CD4-positive, alpha-beta T cell (primary cell): ENCODE measurements at regions not wholly inside any gene's neighbourhood (a gene's known extent, or its start where the extent isn't known, plus 50 kb on each side); places are given as distances from the start of the nearest gene placed in this dataset.
"Not testable (repeated sequence)": the region's sequence is repeated elsewhere in the genome, so short reads cannot be mapped to it uniquely, and the experiment has no call there.

Experiments
- ATAC-seq: fragments of 200-7000 bp; cut with Tn5 transposase; one replicate; pipeline ENCODE4 v1.10.0; 2022; ENCODE audit warnings: mild to moderate bottlenecking; ENCODE audit not compliant: poor library complexity
- CTCF ChIA-PET: fragments of 350-600 bp; sonication (Branson Sonifier 250); formaldehyde crosslinking; loops from one replicate; lab custom pipeline; 2021; ENCODE audit warnings: antibody characterized with exemption, inconsistent platforms; lab: Charles Lee
- POLR2A ChIA-PET: fragments of 350-600 bp; sonication (Branson Sonifier 250); formaldehyde crosslinking; loops from one replicate; lab custom pipeline; 2021; ENCODE audit warnings: antibody characterized with exemption, inconsistent platforms; lab: Charles Lee
- DNase-seq, 14 experiments: peaks; one replicate each; pipeline ENCODE4 v3.0.0-alpha.2; 2013 to 2020; ENCODE audit warnings: mixed read lengths in 2 of 14
- H3K27ac ChIP-seq, 2 donors: one replicate each; pipeline versions ENCODE4 v1.5.1 to v1.7.0; 2013; ENCODE audit warnings: low read length in 2 of 2, low read depth in 1 of 2, mild to moderate bottlenecking in 1 of 2
- H3K27me3 ChIP-seq, 2 experiments: 1 replicate in 1 of 2; 2 replicates in 1 of 2; pipeline versions ENCODE4 v1.6.1 to v1.7.0; 2013; ENCODE audit warnings: low read length in 2 of 2, control low read depth in 1 of 2, mild to moderate bottlenecking in 1 of 2, moderate library complexity in 1 of 2; ENCODE audit not compliant: insufficient read depth in 2 of 2, control insufficient read depth in 1 of 2
- H3K36me3 ChIP-seq: one replicate; pipeline ENCODE4 v1.6.1; 2013; ENCODE audit warnings: low read length, control low read depth; ENCODE audit not compliant: insufficient read depth
- H3K4me1 ChIP-seq: one replicate; pipeline ENCODE4 v1.6.1; 2013; ENCODE audit warnings: low read length, control low read depth; ENCODE audit not compliant: insufficient read depth
- H3K4me3 ChIP-seq: one replicate; pipeline ENCODE4 v1.5.1; 2013; ENCODE audit warnings: mild to moderate bottlenecking, low read length, moderate library complexity
- H3K9me3 ChIP-seq, 2 experiments: 1 replicate in 1 of 2; 2 replicates in 1 of 2; pipeline versions ENCODE4 v1.6.1 to v1.7.0; 2013; ENCODE audit warnings: low read length in 2 of 2, mild to moderate bottlenecking in 2 of 2, control low read depth in 1 of 2, moderate library complexity in 1 of 2; ENCODE audit not compliant: control insufficient read depth in 1 of 2, insufficient read depth in 1 of 2
- H3K27ac Mint-ChIP-seq: one replicate; pipeline ENCODE4 v1.8.0; 2020; ENCODE audit warnings: mixed read lengths
- H3K27me3 Mint-ChIP-seq: one replicate; pipeline ENCODE4 v1.8.0; 2021; ENCODE audit warnings: mixed read lengths
- H3K36me3 Mint-ChIP-seq: one replicate; pipeline ENCODE4 v1.8.0; 2021; ENCODE audit warnings: low read depth, mixed read lengths
- H3K4me1 Mint-ChIP-seq: one replicate; pipeline ENCODE4 v1.8.0; 2021; ENCODE audit warnings: low read depth, mixed read lengths
- H3K4me3 Mint-ChIP-seq: one replicate; pipeline ENCODE4 v1.8.0; 2020; ENCODE audit warnings: mild to moderate bottlenecking, mixed read lengths
- H3K9me3 Mint-ChIP-seq: one replicate; pipeline ENCODE4 v1.8.0; 2020; ENCODE audit warnings: mixed read lengths
- intact Hi-C, 2 experiments: fragments of 100-400 bp; cut with DNase I in 1 of 2; cut with micrococcal nuclease in 1 of 2; formaldehyde crosslinking; loops; one replicate each; pipeline versions ENCODE4 v1.15.1 to v1.9.0; 2023 to 2025; cut with DNase I, micrococcal nuclease
- TF ChIP-seq, protein P1 (sequence below): fragments of 200-600 bp; IDR thresholded peaks from one replicate; pipeline ENCODE4 v1.8.0; 2022; ENCODE audit warnings: antibody characterized with exemption, mild to moderate bottlenecking

DNA sequence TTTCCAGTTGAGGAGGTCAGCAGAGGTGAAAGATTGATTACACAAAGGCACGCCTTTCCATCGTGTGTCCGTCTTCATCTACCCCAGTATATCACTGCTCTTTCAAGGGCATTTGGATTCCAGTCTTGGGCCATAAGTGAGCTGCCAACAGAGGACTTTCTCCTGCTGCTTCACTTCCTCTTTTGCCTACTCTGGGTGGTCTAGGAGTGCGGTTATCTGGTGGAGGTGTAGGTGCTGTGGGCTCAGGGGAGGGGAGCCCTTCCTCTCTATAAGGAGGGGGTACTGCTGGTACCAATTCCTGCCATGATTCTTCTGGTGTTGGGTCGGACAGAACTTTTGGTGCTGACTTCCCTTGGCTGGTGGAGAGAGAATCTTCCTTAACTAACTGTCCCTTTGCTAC, 83.1 kb upstream of the VEPH1 start:
- H3K9me3 ChIP-seq = no peaks in the 10 kb centered on the region
- H3K4me3 ChIP-seq = no peak overlapping the region
- no peaks in the 10 kb centered on the region for H3K27me3 ChIP-seq
- TF ChIP-seq, protein P1, sequence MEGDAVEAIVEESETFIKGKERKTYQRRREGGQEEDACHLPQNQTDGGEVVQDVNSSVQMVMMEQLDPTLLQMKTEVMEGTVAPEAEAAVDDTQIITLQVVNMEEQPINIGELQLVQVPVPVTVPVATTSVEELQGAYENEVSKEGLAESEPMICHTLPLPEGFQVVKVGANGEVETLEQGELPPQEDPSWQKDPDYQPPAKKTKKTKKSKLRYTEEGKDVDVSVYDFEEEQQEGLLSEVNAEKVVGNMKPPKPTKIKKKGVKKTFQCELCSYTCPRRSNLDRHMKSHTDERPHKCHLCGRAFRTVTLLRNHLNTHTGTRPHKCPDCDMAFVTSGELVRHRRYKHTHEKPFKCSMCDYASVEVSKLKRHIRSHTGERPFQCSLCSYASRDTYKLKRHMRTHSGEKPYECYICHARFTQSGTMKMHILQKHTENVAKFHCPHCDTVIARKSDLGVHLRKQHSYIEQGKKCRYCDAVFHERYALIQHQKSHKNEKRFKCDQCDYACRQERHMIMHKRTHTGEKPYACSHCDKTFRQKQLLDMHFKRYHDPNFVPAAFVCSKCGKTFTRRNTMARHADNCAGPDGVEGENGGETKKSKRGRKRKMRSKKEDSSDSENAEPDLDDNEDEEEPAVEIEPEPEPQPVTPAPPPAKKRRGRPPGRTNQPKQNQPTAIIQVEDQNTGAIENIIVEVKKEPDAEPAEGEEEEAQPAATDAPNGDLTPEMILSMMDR = no peak
- ChIA-PET POLR2A (no interaction called here), CTCF (no interaction called here)
- H3K4me3 Mint-ChIP-seq = no peak overlapping the region
- no peaks in the 10 kb centered on the region for H3K36me3 ChIP-seq
- peaks cover 7% of the 10 kb centered on the region for H3K27me3 Mint-ChIP-seq
- ATAC-seq = no peak
- no peaks in the 10 kb centered on the region for H3K9me3 Mint-ChIP-seq
- intact Hi-C loops = no loop called here
- H3K27ac ChIP-seq = no peak overlapping the region
- no peak for DNase-seq
- H3K4me1 Mint-ChIP-seq = no peaks in the 10 kb centered on the region
- H3K4me1 ChIP-seq = no peaks in the 10 kb centered on the region
- H3K36me3 Mint-ChIP-seq = no peaks in the 10 kb centered on the region
- H3K27ac Mint-ChIP-seq = no peak overlapping the region

GRCh38 chr3:157585386-157585785, 82.2 kb upstream of the VEPH1 start:
- Mint-ChIP-seq H3K4me3 (no peak overlapping the region), H3K36me3 (no peaks in the 10 kb centered on the region), H3K4me1 (no peaks in the 10 kb centered on the region), H3K27ac (no peak overlapping the region), H3K9me3 (no peaks in the 10 kb centered on the region), H3K27me3 (peaks cover 7% of the 10 kb centered on the region)
- TF ChIP-seq, protein P1 = no peak
- H3K9me3 ChIP-seq = no peaks in the 10 kb centered on the region
- no peaks in the 10 kb centered on the region for H3K27me3 ChIP-seq
- DNase-seq (no peak), ATAC-seq (no peak)
- CTCF ChIA-PET = no interaction called here
- H3K36me3 ChIP-seq = no peaks in the 10 kb centered on the region
- POLR2A ChIA-PET = no interaction called here
- no peak overlapping the region for H3K27ac ChIP-seq
- H3K4me1 ChIP-seq = no peaks in the 10 kb centered on the region
- no peak overlapping the region for H3K4me3 ChIP-seq
- intact Hi-C loops = no loop called here

DNA sequence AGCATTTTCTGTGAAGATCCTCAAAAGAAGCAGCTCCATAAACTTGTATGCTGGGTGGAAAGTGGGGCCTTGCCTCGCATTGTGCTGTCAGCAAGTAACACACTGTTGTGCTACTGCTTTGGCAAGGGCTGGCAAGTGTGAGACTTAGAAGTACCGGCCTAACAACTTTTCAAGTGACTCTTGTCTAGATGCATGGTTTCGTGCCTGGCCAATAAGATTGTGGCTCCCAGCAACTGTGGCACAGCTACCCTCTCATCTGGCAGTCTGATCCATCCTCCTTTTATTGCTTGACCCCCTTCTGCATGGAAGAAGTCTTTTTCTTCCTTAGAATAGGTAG, 79.4 kb upstream of the VEPH1 start:
- Mint-ChIP-seq H3K9me3 (no peaks in the 10 kb centered on the region), H3K27ac (no peak overlapping the region), H3K36me3 (no peaks in the 10 kb centered on the region), H3K4me1 (no peaks in the 10 kb centered on the region), H3K27me3 (peaks cover 12% of the 10 kb centered on the region), H3K4me3 (no peak overlapping the region)
- Histone ChIP-seq H3K36me3 (no peaks in the 10 kb centered on the region), H3K27me3 (peaks cover 0 to 2% of the 10 kb centered on the region in 2 experiments), H3K27ac (no peak overlapping the region), H3K4me3 (no peak overlapping the region), H3K9me3 (no peaks in the 10 kb centered on the region), H3K4me1 (no peaks in the 10 kb centered on the region)
- intact Hi-C loops = no loop called here
- ChIA-PET CTCF (no interaction called here), POLR2A (no interaction called here)
- TF ChIP-seq, protein P1 = no peak
- ATAC-seq (no peak), DNase-seq (no peak)

DNA sequence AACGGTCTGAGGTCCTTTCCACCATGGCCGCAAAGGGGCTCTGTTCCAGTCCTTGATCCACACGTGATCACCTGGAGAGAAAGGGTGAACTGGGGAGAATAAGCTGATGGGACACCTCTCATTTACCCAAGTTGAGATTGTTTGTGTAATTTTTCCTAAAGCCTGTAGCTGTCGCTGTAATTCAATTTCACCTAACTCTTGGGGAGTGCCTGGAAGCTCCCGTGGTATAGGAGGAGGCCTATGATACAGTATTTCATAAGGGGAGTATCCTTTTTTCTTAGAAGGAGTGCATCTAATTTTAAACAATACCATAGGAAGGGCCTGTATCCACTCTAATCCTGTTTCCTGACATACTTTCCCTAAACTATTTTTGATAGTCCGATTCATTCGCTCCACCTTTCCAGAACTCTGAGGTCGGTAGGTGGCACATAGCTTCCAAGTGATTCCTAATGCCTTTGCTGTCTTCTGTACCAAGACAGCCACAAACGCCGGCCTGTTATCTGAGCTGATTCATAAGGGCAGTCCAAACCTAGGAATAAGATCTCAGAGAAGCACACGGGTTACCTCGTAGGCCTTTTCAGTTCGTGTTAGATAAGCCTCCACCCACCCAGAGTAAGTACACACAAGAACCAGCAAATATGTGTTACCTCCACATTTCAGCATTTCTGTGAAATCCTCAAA, 78.9 kb upstream of the VEPH1 start:
- H3K4me1 ChIP-seq, H3K27ac ChIP-seq, H3K9me3 ChIP-seq, H3K9me3 Mint-ChIP-seq, H3K36me3 ChIP-seq, intact Hi-C loops, H3K27ac Mint-ChIP-seq, H3K4me3 ChIP-seq, H3K4me3 Mint-ChIP-seq, H3K4me1 Mint-ChIP-seq, CTCF ChIA-PET, H3K27me3 ChIP-seq, H3K36me3 Mint-ChIP-seq, DNase-seq, ATAC-seq: not testable (repeated sequence)
- peaks cover 12% of the 10 kb centered on the region for H3K27me3 Mint-ChIP-seq
- POLR2A ChIA-PET = interaction anchor here (0.7 kb wide), 1 partner anchor 1854 kb away, joined by 3 read pairs; no protein-coding TSS in a partner anchor
